NCI-H526 treated with DMSO at 0.1 percent for 48 hours (cell line): ENCODE measurements at regions not wholly inside any gene's neighbourhood (a gene's known extent, or its start where the extent isn't known, plus 50 kb on each side); places are given as distances from the start of the nearest gene placed in this dataset.

Experiments used
- DNase-seq: peaks from one replicate; lab custom pipeline; 2025; lab: John Stamatoyannopoulos, UW

- no peak for DNase-seq
These were observed 424.9 kb downstream of the CENPC start for GRCh38 chr4:67120369-67120768.

- no peak for DNase-seq
These were observed 436.0 kb downstream of the CENPC start for GRCh38 chr4:67109276-67109675.

GRCh38 chr4:67106861-67107460 is 438.3 kb downstream of the CENPC start:
- no peak for DNase-seq

- no peak for DNase-seq
These were observed 441.2 kb downstream of the CENPC start for GRCh38 chr4:67104145-67104544.

- DNase-seq, result no peak
These were observed 442.1 kb downstream of the CENPC start for GRCh38 chr4:67103001-67103747.

GRCh38 chr4:67101612-67102011 is 443.7 kb downstream of the CENPC start:
- no peak for DNase-seq

- no peak for DNase-seq
These were observed 453.0 kb downstream of the CENPC start for GRCh38 chr4:67092351-67092750.

GRCh38 chr4:67091673-67092072 is 453.6 kb downstream of the CENPC start:
- DNase-seq, result no peak

- no peak for DNase-seq
These were observed 457.4 kb downstream of the CENPC start for GRCh38 chr4:67087897-67088296.

GRCh38 chr4:67084783-67085182 is 460.5 kb downstream of the CENPC start:
- DNase-seq, result peak; percentile 94

GRCh38 chr4:67083496-67083895 is 461.8 kb downstream of the CENPC start:
- DNase-seq, result peak; percentile 25

GRCh38 chr4:67082746-67083145 is 462.6 kb downstream of the CENPC start:
- DNase-seq, result no peak

GRCh38 chr4:67080046-67080557 is 465.2 kb downstream of the CENPC start:
- DNase-seq, result no peak

GRCh38 chr4:67071641-67072040 is 473.7 kb downstream of the CENPC start:
- DNase-seq, result no peak

- DNase-seq, result no peak
These were observed 490.0 kb downstream of the CENPC start for GRCh38 chr4:67055319-67055718.

- no peak for DNase-seq
These were observed 490.4 kb downstream of the CENPC start for GRCh38 chr4:67054896-67055295.

- peak; percentile 15 for DNase-seq
These were observed 492.3 kb downstream of the CENPC start for GRCh38 chr4:67052814-67053675.

- no peak for DNase-seq
These were observed 494.1 kb downstream of the CENPC start for GRCh38 chr4:67051000-67051789.

- DNase-seq, result no peak
These were observed 495.9 kb downstream of the CENPC start for GRCh38 chr4:67049446-67049845.

- DNase-seq, result no peak
These were observed 496.8 kb downstream of the CENPC start for GRCh38 chr4:67048530-67048929.

- no peak for DNase-seq
These were observed 505.0 kb downstream of the CENPC start for GRCh38 chr4:67040315-67040714.

GRCh38 chr4:67038228-67038566 is 507.1 kb downstream of the CENPC start:
- no peak for DNase-seq
